Activated T-cell treated with anti-CD3 and anti-CD28 coated beads for 1 hour (primary cell): ENCODE measurements at regions not wholly inside any gene's neighbourhood (a gene's known extent, or its start where the extent isn't known, plus 50 kb on each side); places are given as distances from the start of the nearest gene placed in this dataset.

Experiments used
- DNase-seq: peaks from one replicate; pipeline ENCODE4 v3.0.0-alpha.2; 2020; ENCODE audit warnings: low read depth

DNA sequence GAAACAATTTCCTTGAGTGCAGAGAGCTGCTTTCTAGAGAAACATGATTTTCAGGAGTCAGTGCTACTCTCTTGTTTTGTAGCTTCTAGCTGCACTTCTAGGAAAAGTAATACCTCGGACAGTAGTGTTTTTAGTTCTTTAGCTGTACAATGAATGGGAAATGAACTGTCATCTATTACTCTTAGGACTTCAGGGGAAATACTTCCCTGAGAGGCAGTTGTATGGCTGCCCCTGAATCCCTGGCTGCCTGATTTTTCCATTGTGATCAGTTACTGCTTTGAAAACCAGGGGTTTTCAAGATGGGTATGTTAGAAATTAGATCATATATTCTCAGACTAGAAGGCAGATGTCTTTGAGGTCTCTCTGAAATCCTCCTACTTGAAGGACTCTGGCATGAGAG lies 200.3 kb upstream of the SEMA6D start:
- DNase-seq = no peak

DNA sequence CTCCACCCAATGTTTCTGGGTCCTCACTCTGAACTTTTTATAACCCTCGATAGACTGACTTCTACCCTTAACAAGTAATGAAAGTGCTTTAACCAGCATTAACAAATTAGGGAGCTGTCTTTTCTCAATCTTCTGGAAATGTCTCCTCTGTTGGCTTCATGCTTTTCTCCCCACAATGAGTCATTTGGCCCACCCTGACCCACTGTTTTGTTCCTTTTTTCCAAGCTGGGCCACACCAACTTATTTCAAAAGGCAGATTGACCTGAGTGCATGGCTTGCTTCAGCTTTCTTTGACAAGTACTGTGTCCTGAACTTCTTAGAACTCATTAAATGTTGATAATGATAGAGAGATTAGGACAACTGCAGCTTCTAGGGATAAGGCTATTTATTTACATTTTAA lies 199.6 kb upstream of the SEMA6D start:
- no peak for DNase-seq

DNA sequence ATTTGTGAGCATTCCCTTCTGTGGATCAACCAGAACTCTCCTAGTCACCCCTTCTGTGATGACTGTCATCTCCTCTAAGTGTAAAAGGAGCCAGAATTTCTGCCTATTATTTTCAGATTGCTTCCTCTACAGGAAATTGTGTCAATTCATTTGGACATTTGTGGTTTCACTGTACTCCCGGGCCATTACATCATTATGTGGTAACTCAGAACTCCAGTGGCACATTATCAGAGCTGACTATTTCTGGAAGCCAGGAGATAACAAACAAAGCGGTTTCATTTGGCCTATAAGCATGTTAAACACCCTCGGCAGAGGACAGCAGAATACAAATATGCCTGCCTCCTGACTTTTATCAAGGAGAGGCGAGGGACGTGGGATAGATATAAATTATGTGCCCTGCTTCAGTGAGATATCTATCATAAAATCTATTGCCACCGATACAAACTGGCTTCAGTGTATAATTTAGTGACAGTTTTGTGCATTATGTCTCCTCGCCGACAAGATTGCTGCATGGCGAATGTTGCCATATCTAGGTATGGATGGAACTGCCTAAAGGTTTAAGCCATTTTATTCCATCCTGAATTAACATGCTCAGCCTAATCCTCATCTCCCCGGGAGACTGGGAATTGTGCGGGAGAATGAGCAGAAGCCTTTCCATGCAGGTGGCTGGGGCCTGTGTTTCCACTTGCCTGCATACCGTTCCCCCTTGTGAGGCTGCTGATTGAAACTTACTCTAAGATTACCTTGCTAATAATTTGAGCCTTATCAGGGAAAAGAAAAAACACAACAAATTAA lies 193.4 kb upstream of the SEMA6D start:
- no peak for DNase-seq

DNA sequence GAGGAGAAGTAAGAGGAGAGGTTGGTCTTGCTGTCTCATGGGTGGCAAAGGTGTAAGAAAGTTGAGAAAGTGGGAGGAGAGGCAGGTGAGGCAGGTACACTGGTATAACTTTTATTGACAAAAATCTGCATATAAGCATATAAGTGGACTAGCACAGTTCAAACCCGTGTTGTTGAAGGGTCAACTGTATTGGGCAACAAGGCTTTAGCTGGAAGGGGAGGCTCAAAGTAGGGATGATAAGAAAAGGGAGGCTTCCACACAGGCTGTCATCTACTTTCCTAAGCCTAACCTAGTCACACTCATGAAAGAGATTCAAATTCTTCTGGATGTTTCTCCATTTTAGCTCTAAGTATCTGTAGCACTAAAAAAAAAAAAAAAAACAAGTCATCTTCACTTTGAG lies 188.1 kb upstream of the SEMA6D start:
- no peak for DNase-seq

GRCh38 chr15:47534673-47535072 lies 182.6 kb upstream of the SEMA6D start:
- DNase-seq = no peak

DNA sequence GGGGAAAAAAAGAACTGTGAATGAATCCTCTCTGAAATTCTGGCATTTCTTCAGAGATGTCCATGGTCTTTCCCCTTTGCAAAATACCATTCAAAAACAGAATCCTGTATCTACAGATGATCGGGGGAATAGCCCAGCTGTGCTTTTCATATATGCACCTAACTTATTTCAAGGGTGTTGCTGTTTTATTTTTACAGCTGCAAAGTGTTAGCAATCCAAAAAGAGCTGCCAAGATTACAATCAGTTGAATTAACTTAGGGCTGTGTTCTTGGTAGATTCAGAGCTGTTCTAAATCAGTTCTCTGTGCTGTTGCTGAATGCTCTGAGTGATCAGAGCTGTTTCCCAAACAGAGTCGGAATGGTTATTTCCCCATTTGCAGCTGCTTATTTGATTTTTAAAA lies 175.7 kb upstream of the SEMA6D start:
- DNase-seq = no peak

DNA sequence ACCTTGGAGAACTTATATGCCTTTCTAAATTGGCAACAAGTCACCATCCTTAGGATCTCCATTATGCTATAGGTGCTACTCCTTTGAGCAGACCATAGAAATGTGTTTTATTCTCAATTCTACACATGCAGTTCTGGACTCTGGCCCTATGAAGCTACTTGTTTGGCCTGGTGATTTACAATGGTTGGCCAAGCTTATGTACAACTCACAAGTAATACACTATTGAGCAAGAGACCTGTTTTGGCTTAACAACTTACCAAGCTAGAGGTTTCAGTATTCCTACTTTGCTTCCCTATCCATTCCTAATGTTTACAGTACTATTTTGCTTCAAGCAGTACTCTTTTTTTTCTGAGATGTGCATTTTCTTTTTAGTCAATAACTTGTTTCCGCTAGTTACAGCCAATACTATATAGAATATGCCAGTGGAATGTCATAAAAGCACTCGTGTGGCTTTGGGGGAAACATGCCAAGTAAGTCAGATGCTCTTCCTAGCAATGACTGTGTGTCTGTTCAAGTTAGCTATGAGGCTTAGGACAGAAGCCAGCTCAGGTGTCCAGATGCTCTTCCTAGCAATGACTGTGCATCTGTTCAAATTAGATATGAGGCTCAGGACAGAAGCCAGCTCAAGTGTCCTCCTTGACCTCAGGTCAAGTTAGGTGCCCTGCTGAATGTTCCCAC lies 174.9 kb upstream of the SEMA6D start:
- no peak for DNase-seq

DNA sequence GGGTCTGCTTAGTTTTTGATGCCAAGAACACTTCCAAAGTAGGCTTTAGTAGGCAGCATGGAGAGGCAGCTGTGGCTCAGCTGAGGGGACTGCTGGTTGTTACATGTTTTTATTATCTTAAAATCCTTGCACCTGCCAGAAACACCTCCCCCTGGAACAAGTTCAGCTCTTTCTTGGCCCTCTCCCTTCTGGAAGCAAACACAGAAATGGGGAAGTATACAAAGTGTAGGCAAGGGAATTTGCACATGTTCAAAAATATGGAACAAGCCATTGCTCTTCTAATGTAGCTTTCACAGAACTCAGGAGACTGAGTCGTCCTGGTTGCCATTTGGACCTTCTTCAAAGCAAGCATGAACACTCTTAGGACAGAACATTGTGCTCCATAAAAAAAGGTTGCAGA lies 169.1 kb upstream of the SEMA6D start:
- DNase-seq = no peak

DNA sequence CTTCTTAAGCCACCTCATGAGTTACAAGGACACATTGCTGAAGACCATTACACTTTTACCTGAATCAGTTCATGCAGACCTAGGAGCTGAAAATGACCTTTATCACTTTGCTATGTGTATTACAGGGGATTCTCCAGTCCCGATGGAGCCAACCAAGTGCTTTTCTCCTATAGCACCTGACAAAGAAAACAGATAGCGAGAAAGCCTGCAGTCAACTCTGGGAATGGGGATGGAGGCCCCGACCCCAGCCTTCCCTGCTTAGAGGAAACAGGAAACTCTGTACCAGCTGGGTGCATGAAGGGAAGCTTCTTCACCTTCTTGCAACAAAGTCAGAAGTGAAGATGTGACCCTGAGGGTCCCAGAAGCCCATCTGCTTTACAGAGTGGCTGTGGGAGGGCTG lies 168.3 kb upstream of the SEMA6D start:
- no peak for DNase-seq

- no peak for DNase-seq
Measured at GRCh38 chr15:47551079-47551478, 166.2 kb upstream of the SEMA6D start.

- DNase-seq = no peak
Measured at GRCh38 chr15:47551546-47551945, 165.8 kb upstream of the SEMA6D start.

DNA sequence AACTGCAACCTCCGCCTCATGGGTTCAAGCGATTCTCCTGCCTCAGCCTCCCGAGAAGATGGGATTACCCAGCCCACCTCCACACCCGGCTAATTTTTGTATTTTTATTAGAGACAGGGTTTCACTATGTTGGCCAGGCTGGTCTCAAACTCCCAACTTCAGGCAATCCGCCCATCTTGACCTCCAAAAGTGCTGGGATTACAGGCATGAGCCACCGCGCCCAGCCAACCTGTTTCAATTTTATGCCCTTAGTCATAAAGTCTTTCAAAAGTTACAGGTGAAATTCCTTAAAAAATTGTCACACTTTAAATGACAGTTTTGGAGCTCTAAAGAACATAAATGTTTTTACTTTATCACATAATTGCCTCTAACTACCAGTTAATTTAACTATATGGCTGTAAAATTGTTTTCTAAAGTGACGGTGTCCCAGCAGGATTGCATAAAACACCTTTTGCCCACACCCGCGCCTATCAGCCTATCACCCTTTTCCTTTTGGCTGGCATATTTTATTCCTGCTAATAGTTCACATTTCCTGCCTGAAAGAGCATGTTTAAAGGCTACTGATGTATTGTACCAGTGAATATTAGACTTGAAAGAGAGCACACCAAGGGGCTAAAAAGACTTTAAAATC lies 164.2 kb upstream of the SEMA6D start:
- DNase-seq = no peak

DNA sequence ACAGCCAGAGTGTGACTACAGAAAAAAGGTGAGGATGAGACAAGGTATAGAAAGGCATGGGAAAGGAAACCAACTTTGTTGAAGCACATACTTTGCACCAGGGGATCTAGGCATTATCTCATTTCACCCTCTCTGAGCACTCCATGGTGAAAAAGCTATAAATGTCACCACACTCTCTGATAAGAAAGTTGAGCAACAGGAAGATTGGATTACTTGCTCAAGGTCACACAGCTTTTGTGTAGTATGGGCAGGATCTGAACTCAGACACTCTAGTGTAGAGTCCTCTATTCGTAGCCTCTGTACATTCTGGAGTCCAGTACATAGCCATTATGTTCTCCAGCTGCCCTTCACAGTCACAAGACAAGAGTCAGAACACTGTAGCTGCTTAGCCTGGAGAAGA lies 163.4 kb upstream of the SEMA6D start:
- no peak for DNase-seq

- no peak for DNase-seq
Measured at GRCh38 chr15:47561102-47561501, 156.2 kb upstream of the SEMA6D start.

GRCh38 chr15:47565949-47566348 lies 151.4 kb upstream of the SEMA6D start:
- no peak for DNase-seq

DNA sequence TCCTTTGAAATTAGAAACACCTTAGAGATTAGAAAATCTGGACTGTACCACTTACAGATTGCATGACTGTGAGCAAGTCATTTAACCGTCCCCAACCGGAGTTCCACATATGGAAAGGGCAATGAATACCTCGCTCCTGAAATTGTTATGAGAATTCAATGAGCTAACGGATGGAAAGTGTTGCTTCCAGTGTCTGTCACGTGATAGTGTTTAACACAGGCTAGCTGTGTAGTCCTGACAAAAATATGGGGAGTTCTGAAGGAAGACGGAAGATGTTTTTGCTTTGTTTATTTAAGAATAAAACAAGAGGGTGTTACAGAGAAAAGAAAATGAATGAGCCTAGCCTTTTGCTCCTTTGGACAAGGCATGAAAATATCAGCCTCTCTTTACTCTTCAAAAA lies 150.7 kb upstream of the SEMA6D start:
- DNase-seq = no peak

- DNase-seq = no peak
Measured at GRCh38 chr15:47568030-47568429, 149.3 kb upstream of the SEMA6D start.

- no peak for DNase-seq
Measured at GRCh38 chr15:47570044-47570443, 147.3 kb upstream of the SEMA6D start.

GRCh38 chr15:47570451-47570850 lies 146.9 kb upstream of the SEMA6D start:
- DNase-seq = no peak

GRCh38 chr15:47570881-47571640 lies 146.2 kb upstream of the SEMA6D start:
- DNase-seq = no peak

DNA sequence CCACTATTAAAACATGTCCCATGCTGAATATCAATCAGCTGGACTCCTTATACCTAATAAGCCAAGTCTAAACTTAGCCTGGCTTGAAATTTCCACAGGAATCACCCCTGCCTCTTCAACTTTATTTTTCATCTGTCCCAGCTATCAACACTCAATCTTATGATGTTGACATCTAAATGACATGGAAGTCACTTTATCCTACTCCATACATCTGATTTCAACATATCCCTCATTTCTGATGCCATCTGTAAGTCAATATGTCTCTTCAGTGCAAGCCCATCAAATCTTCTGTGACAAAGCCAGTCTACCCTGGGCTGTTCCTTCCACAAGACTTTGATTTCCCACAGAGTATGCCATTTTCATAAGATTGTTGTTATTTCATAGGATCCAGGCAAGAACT lies 143.6 kb upstream of the SEMA6D start:
- no peak for DNase-seq

- DNase-seq = no peak
Measured at GRCh38 chr15:47577000-47577399, 140.3 kb upstream of the SEMA6D start.

DNA sequence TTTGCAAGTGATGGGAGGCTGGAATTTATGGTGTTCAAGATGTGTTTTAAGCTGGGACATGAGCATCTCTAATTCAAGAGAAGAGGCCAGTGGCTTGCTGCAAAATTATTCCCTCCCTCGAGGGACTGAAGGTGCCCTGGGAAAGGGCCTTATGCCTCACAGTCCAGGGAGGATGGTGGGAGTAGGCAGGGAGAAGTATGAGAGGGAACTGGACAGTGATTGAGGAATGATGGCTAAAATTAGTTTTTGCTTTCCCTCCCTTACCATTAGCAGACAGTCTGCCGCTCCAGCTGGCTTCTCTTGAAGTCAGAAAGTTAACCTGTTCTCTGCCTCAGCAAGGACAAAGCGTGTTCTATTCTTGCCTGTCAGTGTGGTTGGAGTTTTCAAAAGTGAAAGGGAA lies 139.8 kb upstream of the SEMA6D start:
- no peak for DNase-seq
